ENCODE measurements at regions not wholly inside any gene's neighbourhood (a gene's known extent, or its start where the extent isn't known, plus 50 kb on each side); places are given as distances from the start of the nearest gene placed in this dataset.
A peak's percentile ranks its signal among the peaks of the same experiment; 100 is the strongest.

GRCh38 chr12:124514996-124515932 lies 52.1 kb downstream of the NCOR2 start:
- WGBS, 2 donors = 84 to 87% methylated on average over 19 of the region's 19 CpGs
- intact Hi-C loops (cut with DNase I) = loop anchor here in 9 of 10 donors (5.0 to 10.0 kb wide), 13 partner anchors 37 to 252 kb away; partner anchors contain the start of gene NCOR2 (in 3 of the 9)

GRCh38 chr12:124514145-124514995 lies 53.0 kb downstream of the NCOR2 start:
- ATAC-seq = no peak
- WGBS, 2 donors = 90 to 93% methylated on average over 12 of the region's 12 CpGs
- Histone ChIP-seq H3K9me3 (peaks cover 0 to 4% (median 0%) of the 10 kb centered on the region in 11 donors), H3K4me3 (no peak overlapping the region), H3K36me3 (peaks cover 0 to 24% (median 0%) of the 10 kb centered on the region in 9 donors), H3K27me3 (no peaks in the 10 kb centered on the region), H3K27ac (peak overlapping the region in 9 of 10 donors; percentile 55 to 90 (median 78)), H3K4me1 (peaks cover 42 to 98% (median 88%) of the 10 kb centered on the region in 9 donors)
- DNase-seq = no peak
- intact Hi-C loops (cut with DNase I) = loop anchor here in 6 of 10 donors (5.0 to 10.0 kb wide), 6 partner anchors 50 to 250 kb away; partner anchors contain the start of gene NCOR2 (in 2 of the 6)
- no peak for TF ChIP-seq CTCF (IDR thresholded peaks at IDR 0.05)

More at GRCh38 chr12:124514996-124515932, 52.1 kb downstream of the NCOR2 start:
- Histone ChIP-seq H3K9me3 (peaks cover 0 to 4% (median 0%) of the 10 kb centered on the region in 11 donors), H3K27me3 (no peaks in the 10 kb centered on the region), H3K27ac (peak overlapping the region; percentile 12 to 100 (median 97)), H3K4me1 (peaks cover 44 to 98% (median 88%) of the 10 kb centered on the region in 9 donors), H3K36me3 (peaks cover 0 to 24% (median 0%) of the 10 kb centered on the region in 9 donors), H3K4me3 (peak overlapping the region in 6 of 10 donors; percentile 57 to 68 (median 63))
- no peak for TF ChIP-seq CTCF (IDR thresholded peaks at IDR 0.05)
- ATAC-seq (no peak), DNase-seq (no peak)

- TF ChIP-seq CTCF (IDR thresholded peaks at IDR 0.05) = no peak
- H3K27ac ChIP-seq = peak overlapping the region; percentile 36 to 83 (median 74)
- no peak for DNase-seq
- no peak for ATAC-seq
- peak overlapping the region in 2 of 10 donors; percentile 6 to 9 for H3K4me3 ChIP-seq
- no peaks in the 10 kb centered on the region for H3K27me3 ChIP-seq
- peaks cover 49 to 100% (median 89%) of the 10 kb centered on the region in 9 donors for H3K4me1 ChIP-seq
- intact Hi-C loops (cut with DNase I) = loop anchor here in 6 of 10 donors (5.0 to 10.0 kb wide), 6 partner anchors 51 to 251 kb away; partner anchors contain the start of gene NCOR2 (in 2 of the 6)
- H3K36me3 ChIP-seq = peaks cover 0 to 24% (median 0%) of the 10 kb centered on the region in 9 donors
- WGBS, 2 donors = 63% methylated on average over 7 of the region's 7 CpGs
- peaks cover 0 to 4% (median 0%) of the 10 kb centered on the region in 11 donors for H3K9me3 ChIP-seq
These were observed 54.0 kb downstream of the NCOR2 start for GRCh38 chr12:124513297-124513867.

All from heart right ventricle (tissue), 16 donors.